CD4-positive, alpha-beta T cell (primary cell): ENCODE measurements at regions not wholly inside any gene's neighbourhood (a gene's known extent, or its start where the extent isn't known, plus 50 kb on each side); places are given as distances from the start of the nearest gene placed in this dataset.

ENCODE experiments used
- ATAC-seq: fragments of 200-7000 bp; cut with Tn5 transposase; one replicate; pipeline ENCODE4 v1.10.0; 2022; ENCODE audit warnings: mild to moderate bottlenecking; ENCODE audit not compliant: poor library complexity
- CTCF ChIA-PET: fragments of 350-600 bp; sonication (Branson Sonifier 250); formaldehyde crosslinking; loops from one replicate; lab custom pipeline; 2021; ENCODE audit warnings: antibody characterized with exemption, inconsistent platforms; lab: Charles Lee
- POLR2A ChIA-PET: fragments of 350-600 bp; sonication (Branson Sonifier 250); formaldehyde crosslinking; loops from one replicate; lab custom pipeline; 2021; ENCODE audit warnings: antibody characterized with exemption, inconsistent platforms; lab: Charles Lee
- DNase-seq, 14 experiments: peaks; one replicate each; pipeline ENCODE4 v3.0.0-alpha.2; 2013 to 2020; ENCODE audit warnings: mixed read lengths in 2 of 14
- H3K27ac ChIP-seq, 2 donors: one replicate each; pipeline versions ENCODE4 v1.5.1 to v1.7.0; 2013; ENCODE audit warnings: low read length in 2 of 2, low read depth in 1 of 2, mild to moderate bottlenecking in 1 of 2
- H3K27me3 ChIP-seq, 2 experiments: 1 replicate in 1 of 2; 2 replicates in 1 of 2; pipeline versions ENCODE4 v1.6.1 to v1.7.0; 2013; ENCODE audit warnings: low read length in 2 of 2, control low read depth in 1 of 2, mild to moderate bottlenecking in 1 of 2, moderate library complexity in 1 of 2; ENCODE audit not compliant: insufficient read depth in 2 of 2, control insufficient read depth in 1 of 2
- H3K36me3 ChIP-seq: one replicate; pipeline ENCODE4 v1.6.1; 2013; ENCODE audit warnings: low read length, control low read depth; ENCODE audit not compliant: insufficient read depth
- H3K4me1 ChIP-seq: one replicate; pipeline ENCODE4 v1.6.1; 2013; ENCODE audit warnings: low read length, control low read depth; ENCODE audit not compliant: insufficient read depth
- H3K4me3 ChIP-seq: one replicate; pipeline ENCODE4 v1.5.1; 2013; ENCODE audit warnings: mild to moderate bottlenecking, low read length, moderate library complexity
- H3K9me3 ChIP-seq, 2 experiments: 1 replicate in 1 of 2; 2 replicates in 1 of 2; pipeline versions ENCODE4 v1.6.1 to v1.7.0; 2013; ENCODE audit warnings: low read length in 2 of 2, mild to moderate bottlenecking in 2 of 2, control low read depth in 1 of 2, moderate library complexity in 1 of 2; ENCODE audit not compliant: control insufficient read depth in 1 of 2, insufficient read depth in 1 of 2
- H3K27ac Mint-ChIP-seq: one replicate; pipeline ENCODE4 v1.8.0; 2020; ENCODE audit warnings: mixed read lengths
- H3K27me3 Mint-ChIP-seq: one replicate; pipeline ENCODE4 v1.8.0; 2021; ENCODE audit warnings: mixed read lengths
- H3K36me3 Mint-ChIP-seq: one replicate; pipeline ENCODE4 v1.8.0; 2021; ENCODE audit warnings: low read depth, mixed read lengths
- H3K4me1 Mint-ChIP-seq: one replicate; pipeline ENCODE4 v1.8.0; 2021; ENCODE audit warnings: low read depth, mixed read lengths
- H3K4me3 Mint-ChIP-seq: one replicate; pipeline ENCODE4 v1.8.0; 2020; ENCODE audit warnings: mild to moderate bottlenecking, mixed read lengths
- H3K9me3 Mint-ChIP-seq: one replicate; pipeline ENCODE4 v1.8.0; 2020; ENCODE audit warnings: mixed read lengths
- intact Hi-C, 2 experiments: fragments of 100-400 bp; cut with DNase I in 1 of 2; cut with micrococcal nuclease in 1 of 2; formaldehyde crosslinking; loops; one replicate each; pipeline versions ENCODE4 v1.15.1 to v1.9.0; 2023 to 2025; cut with DNase I, micrococcal nuclease
- TF ChIP-seq, protein P1 (sequence below): fragments of 200-600 bp; IDR thresholded peaks from one replicate; pipeline ENCODE4 v1.8.0; 2022; ENCODE audit warnings: antibody characterized with exemption, mild to moderate bottlenecking

DNA sequence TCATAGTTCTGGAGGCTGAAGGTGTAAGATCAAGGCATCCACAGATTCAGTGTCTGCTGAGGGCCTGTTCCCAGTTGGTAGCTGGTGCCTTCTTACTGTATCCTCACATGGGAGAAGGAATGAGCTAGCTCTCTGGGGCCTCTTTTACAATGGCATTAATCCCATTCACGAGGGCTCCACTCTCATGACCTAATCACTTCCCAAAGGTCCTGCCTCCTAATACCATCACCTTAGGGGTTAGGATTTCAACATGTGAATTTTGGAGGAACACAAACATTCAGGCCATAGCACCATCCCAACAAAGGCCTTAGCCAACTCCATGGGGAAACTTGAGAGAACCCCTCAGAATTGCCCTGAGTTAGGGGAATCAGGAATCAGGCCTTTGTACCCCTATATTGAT is 66.1 kb upstream of the CREB5 start:
- Mint-ChIP-seq H3K27me3 (no peaks in the 10 kb centered on the region), H3K36me3 (no peaks in the 10 kb centered on the region), H3K4me1 (no peaks in the 10 kb centered on the region), H3K27ac (no peak overlapping the region), H3K9me3 (no peaks in the 10 kb centered on the region), H3K4me3 (no peak overlapping the region)
- Histone ChIP-seq H3K27ac (no peak overlapping the region), H3K36me3 (no peaks in the 10 kb centered on the region), H3K27me3 (no peaks in the 10 kb centered on the region), H3K4me3 (no peak overlapping the region), H3K4me1 (no peaks in the 10 kb centered on the region), H3K9me3 (no peaks in the 10 kb centered on the region)
- TF ChIP-seq, protein P1, sequence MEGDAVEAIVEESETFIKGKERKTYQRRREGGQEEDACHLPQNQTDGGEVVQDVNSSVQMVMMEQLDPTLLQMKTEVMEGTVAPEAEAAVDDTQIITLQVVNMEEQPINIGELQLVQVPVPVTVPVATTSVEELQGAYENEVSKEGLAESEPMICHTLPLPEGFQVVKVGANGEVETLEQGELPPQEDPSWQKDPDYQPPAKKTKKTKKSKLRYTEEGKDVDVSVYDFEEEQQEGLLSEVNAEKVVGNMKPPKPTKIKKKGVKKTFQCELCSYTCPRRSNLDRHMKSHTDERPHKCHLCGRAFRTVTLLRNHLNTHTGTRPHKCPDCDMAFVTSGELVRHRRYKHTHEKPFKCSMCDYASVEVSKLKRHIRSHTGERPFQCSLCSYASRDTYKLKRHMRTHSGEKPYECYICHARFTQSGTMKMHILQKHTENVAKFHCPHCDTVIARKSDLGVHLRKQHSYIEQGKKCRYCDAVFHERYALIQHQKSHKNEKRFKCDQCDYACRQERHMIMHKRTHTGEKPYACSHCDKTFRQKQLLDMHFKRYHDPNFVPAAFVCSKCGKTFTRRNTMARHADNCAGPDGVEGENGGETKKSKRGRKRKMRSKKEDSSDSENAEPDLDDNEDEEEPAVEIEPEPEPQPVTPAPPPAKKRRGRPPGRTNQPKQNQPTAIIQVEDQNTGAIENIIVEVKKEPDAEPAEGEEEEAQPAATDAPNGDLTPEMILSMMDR, result no peak
- ChIA-PET CTCF (no interaction called here), POLR2A (no interaction called here)
- DNase-seq, result no peak
- intact Hi-C loops, result no loop called here
- no peak for ATAC-seq

DNA sequence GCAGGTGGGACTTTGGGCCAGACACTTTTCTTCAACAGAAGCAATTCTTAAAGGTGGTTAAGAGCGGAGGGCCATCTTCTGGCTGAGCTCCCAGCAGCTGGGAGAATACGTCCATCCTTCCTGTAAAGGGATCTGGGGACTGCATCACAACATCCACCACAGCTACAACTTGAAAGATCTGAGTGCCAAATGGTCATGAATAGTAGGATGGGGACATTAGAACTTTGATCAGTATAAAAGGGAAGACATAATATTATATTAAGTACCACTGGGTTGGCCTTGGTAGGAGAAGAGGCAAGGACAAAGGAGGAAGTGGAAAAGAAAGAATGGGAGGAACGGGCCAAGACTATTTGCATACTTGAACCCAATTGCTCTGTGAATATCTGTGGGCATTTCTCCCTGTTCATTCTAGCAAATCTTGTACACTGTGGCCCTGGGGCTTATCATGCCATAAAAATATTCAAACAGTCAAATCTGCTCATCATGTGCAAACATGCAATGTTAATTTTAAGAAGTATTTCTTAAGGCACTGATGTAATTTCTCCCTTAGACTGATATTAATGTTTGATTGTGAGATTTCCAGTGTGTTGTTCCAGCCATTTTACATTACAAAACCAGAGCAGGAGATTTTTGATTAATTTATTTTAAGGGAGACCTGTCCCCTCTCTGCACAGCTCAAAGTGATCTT is 65.5 kb upstream of the CREB5 start:
- Mint-ChIP-seq H3K27me3 (no peaks in the 10 kb centered on the region), H3K27ac (no peak overlapping the region), H3K4me3 (no peak overlapping the region), H3K36me3 (no peaks in the 10 kb centered on the region), H3K4me1 (no peaks in the 10 kb centered on the region), H3K9me3 (no peaks in the 10 kb centered on the region)
- no peaks in the 10 kb centered on the region for H3K4me1 ChIP-seq
- TF ChIP-seq, protein P1, result no peak
- intact Hi-C loops, result no loop called here
- H3K36me3 ChIP-seq, result no peaks in the 10 kb centered on the region
- ATAC-seq, result no peak
- no peak overlapping the region for H3K4me3 ChIP-seq
- POLR2A ChIA-PET, result no interaction called here
- DNase-seq, result no peak
- no peaks in the 10 kb centered on the region for H3K27me3 ChIP-seq
- no peaks in the 10 kb centered on the region for H3K9me3 ChIP-seq
- H3K27ac ChIP-seq, result no peak overlapping the region
- CTCF ChIA-PET, result no interaction called here

DNA sequence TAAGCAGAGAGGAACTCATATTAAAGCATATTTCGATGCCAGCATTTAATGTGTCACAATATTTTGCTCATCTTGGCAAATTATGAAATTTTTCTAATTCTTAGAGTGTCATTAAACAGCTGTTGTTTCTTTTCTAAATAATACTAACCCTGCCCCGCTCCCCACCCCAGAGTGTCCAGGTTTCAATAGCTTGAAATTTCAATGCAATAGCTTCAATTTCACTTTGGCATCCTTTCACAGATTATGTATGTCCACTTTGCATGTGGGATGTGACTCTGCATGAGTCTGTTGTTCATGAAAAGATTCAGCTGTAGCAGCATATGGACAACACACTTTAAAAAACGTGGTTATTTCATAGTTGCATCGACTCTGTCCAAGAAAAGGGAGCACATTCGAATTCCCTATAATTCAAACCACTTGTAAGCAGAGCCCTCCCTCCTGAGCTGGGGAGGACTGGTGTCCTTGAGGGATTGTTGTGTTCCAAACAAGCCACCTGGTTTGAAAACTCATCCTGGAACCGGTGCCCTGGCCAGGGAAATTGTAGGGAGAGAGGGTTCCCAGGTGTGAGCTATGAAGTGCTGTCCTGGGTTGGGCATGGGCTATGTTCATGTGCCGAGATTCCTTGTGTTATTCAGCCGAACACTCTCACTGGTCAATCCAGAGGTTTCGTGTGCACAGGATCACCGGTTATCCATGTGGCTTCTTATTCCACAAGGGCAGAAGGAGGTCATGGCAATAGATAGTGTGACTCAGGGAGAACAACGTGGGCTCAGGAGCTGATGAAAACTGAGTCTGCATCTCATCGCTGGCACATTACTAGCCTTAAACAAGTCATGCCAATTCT is 64.6 kb upstream of the CREB5 start:
- TF ChIP-seq, protein P1, result no peak
- Histone ChIP-seq H3K27ac (no peak overlapping the region), H3K36me3 (no peaks in the 10 kb centered on the region), H3K27me3 (no peaks in the 10 kb centered on the region), H3K9me3 (no peaks in the 10 kb centered on the region), H3K4me1 (no peaks in the 10 kb centered on the region), H3K4me3 (no peak overlapping the region)
- no peak overlapping the region for H3K27ac Mint-ChIP-seq
- H3K4me3 Mint-ChIP-seq, result no peak overlapping the region
- no peaks in the 10 kb centered on the region for H3K4me1 Mint-ChIP-seq
- no peak for DNase-seq
- CTCF ChIA-PET, result no interaction called here
- H3K27me3 Mint-ChIP-seq, result no peaks in the 10 kb centered on the region
- no peaks in the 10 kb centered on the region for H3K9me3 Mint-ChIP-seq
- POLR2A ChIA-PET, result no interaction called here
- intact Hi-C loops, result no loop called here
- H3K36me3 Mint-ChIP-seq, result no peaks in the 10 kb centered on the region
- no peak for ATAC-seq
